ENCODE measurements at regions not wholly inside any gene's neighbourhood (a gene's known extent, or its start where the extent isn't known, plus 50 kb on each side); places are given as distances from the start of the nearest gene placed in this dataset.
A peak's percentile ranks its signal among the peaks of the same experiment; 100 is the strongest.

DNA sequence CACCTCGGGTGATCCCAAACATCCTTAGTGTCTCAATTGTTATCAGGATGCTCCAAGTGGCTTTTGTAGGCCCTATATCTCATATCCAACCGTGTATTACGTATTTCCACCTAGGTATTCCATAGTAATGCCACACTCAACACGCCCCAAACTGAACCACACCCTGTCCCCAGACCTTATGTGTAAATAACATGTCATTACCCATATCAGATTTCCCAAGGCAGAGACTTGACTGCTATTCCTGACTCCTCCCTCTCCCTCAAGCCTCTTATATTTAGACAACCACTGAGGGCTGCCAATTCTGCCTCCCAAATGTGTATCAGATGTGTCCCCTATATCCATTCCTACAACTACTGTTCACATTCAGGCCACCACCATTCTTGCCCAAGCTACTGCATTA lies 132.8 kb upstream of the NCAM1 start:
- TF ChIP-seq, protein P1, sequence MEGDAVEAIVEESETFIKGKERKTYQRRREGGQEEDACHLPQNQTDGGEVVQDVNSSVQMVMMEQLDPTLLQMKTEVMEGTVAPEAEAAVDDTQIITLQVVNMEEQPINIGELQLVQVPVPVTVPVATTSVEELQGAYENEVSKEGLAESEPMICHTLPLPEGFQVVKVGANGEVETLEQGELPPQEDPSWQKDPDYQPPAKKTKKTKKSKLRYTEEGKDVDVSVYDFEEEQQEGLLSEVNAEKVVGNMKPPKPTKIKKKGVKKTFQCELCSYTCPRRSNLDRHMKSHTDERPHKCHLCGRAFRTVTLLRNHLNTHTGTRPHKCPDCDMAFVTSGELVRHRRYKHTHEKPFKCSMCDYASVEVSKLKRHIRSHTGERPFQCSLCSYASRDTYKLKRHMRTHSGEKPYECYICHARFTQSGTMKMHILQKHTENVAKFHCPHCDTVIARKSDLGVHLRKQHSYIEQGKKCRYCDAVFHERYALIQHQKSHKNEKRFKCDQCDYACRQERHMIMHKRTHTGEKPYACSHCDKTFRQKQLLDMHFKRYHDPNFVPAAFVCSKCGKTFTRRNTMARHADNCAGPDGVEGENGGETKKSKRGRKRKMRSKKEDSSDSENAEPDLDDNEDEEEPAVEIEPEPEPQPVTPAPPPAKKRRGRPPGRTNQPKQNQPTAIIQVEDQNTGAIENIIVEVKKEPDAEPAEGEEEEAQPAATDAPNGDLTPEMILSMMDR (IDR thresholded peaks at IDR 0.05; ENCODE audit: insufficient read depth, low read length), result no peak
- H3K4me3 ChIP-seq (ENCODE audit: low read depth, low read length), result no peak overlapping the region
- DNase-seq (ENCODE audit: low read depth), result no peak

DNA sequence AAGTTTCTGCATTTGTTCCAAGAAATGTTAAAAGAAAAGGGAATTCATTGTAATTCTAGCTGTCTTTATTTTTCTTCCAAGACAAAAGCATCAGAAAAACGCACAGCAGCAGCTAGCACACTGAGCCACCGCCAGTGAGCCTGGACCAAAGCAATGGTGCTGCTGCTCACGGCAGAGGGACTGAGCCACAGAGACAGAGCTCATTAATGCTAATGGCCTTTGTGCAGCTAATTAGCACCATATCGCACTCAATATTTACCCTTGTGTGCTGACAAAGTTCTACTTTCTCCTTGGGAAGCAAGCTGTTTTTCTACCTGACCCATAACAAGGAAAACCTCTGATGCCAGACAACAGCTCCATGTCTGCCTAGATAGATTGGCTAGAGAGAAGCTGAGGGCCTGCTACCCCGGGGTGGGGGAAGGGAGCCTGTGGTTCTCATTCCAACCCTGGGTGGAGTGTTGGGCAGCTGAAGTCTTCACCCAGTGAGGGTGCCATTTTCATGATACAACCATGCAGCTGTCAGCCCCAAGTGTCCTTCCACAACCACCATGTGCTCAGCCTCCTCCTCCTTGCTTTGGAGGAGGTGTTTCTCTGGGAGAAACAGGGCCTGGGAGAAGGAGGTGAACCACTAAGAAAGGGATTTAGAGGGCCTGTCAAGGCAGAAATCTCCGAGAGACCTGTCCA lies 131.1 kb upstream of the NCAM1 start:
- TF ChIP-seq, protein P1 (IDR thresholded peaks at IDR 0.05; ENCODE audit: insufficient read depth, low read length), result no peak
- DNase-seq (ENCODE audit: low read depth), result no peak
- no peak overlapping the region for H3K4me3 ChIP-seq (ENCODE audit: low read depth, low read length)

DNA sequence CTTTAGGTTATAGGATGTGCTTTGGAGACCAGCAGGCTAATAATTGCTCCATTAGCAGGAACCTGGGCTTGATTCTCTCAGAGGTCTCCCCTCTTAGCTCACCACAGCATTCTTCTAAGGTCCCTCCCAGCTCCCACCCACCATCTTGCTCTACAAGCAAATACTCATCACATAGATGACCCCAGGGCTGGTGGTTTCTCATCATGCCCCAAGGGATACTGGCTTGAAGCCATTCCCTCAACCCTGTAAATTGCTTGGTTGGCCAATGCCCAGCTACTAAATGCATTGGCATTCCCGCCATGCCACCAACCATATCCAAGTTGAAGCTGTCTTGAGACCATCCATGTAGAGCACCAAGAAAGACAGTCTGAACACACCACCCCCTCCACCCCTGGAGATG lies 130.2 kb upstream of the NCAM1 start:
- no peak overlapping the region for H3K4me3 ChIP-seq (ENCODE audit: low read depth, low read length)
- no peak for DNase-seq (ENCODE audit: low read depth)
- TF ChIP-seq, protein P1 (IDR thresholded peaks at IDR 0.05; ENCODE audit: insufficient read depth, low read length), result no peak

DNA sequence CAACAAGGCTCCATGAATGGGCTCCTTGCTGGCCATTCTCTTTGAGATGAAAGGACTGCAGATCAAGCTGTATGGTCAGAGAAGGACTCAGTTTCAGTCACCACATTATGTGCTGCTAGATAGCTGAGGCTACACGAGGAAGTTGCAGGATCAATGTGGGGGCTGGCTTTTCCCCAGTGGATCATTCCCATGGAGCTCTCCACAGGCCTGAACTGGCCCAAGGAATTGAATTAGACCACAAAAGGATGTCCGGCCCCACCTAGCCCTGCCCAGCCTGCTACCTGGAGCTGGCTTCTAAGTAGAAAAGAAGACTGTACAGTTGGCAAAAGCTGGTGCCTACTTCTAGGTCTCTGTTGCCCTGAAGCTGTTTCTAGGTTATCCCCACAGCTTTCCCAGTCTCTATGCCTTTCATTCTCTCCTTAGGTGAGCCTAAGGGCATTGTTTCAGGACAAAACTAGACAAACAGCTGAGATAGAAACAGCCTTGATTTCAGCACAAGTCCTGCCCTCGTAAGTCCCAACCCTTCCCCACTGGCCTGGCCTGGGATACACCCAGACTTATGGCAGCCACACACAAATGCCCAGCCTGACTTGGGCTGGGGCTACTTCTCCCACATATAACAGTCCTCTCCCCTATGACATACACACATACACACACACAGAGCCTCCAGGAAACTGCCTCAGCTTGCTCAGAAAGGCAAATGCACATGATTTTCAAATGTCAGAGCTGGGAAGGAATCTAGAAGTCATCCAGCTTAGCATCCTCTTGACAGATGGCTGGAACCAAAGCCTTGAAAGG lies 129.1 kb upstream of the NCAM1 start:
- DNase-seq (ENCODE audit: low read depth), result no peak
- TF ChIP-seq, protein P1 (IDR thresholded peaks at IDR 0.05; ENCODE audit: insufficient read depth, low read length), result no peak

DNA sequence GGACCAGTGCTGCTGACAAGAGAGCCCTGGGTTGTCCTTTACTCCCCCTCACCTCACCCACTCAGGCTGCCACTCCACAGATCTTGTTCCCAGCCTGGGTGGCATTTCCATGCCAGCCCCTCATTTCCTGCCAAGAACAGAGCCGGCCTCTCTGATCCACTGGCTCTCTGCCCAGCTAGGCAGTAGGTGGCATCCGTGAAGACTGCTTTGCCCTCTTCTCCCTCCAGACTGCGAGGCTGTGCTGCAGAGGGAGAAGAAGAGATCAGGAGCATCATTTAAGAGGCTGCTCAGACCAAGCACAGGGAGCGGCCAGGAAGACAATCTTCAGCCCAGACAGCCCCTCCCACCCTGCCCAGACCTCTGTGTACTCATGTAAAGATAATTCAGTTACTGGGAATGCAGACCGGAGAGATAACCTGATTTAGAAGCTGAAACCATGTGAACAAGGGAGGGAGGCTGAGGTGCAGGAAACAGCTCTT lies 126.9 kb upstream of the NCAM1 start:
- TF ChIP-seq, protein P1 (IDR thresholded peaks at IDR 0.05; ENCODE audit: insufficient read depth, low read length), result no peak
- peak; percentile 11 for DNase-seq (ENCODE audit: low read depth)
- no peak overlapping the region for H3K4me3 ChIP-seq (ENCODE audit: low read depth, low read length)

More for the DNA sequence above, 129.1 kb upstream of the NCAM1 start:
- no peak overlapping the region for H3K4me3 ChIP-seq (ENCODE audit: low read depth, low read length)

DNA sequence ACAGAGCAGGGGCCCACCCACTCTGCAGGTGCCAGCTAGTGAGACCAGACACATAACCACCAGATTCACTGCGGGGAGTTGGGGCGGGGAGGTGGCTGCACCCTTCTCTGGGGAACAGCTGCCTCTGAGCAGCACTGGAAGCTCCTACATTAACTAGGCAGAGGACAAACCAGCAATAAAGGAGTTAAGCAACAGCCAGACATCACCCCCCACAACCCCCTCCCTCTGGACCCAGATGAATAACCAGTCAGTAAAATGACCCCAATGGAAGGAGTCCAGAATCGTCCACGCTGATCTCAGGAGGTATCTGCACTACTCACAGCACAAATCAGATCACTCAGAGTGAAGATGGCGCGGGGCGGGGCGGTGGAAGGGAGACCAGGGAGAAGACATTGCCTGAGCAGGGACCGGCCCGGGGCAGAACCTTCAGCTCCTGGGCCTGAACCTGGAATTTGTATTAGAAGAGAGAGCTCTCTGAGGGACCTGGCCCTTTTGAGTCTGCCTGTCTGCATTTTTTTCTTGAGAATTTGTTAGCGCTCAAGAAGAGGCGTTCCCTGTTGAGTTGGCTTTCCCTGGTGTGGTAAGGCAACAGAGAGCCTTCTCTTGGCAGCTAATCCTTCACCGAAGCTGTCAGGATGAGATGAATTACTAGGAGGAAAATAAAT lies 125.5 kb upstream of the NCAM1 start:
- H3K4me3 ChIP-seq (ENCODE audit: low read depth, low read length), result no peak overlapping the region
- DNase-seq (ENCODE audit: low read depth), result no peak
- TF ChIP-seq, protein P1 (IDR thresholded peaks at IDR 0.05; ENCODE audit: insufficient read depth, low read length), result no peak
